HG03097 (cell line): ENCODE measurements at regions not wholly inside any gene's neighbourhood (a gene's known extent, or its start where the extent isn't known, plus 50 kb on each side); places are given as distances from the start of the nearest gene placed in this dataset.
"Not testable (repeated sequence)": the region's sequence is repeated elsewhere in the genome, so short reads cannot be mapped to it uniquely, and the experiment has no call there.

Source experiments
- ATAC-seq: cut with Tn5 transposase; IDR thresholded peaks from one replicate; pipeline ENCODE4 v1.9.1; 2021; ENCODE audit not compliant: unreplicated experiment, low FRiP score

DNA sequence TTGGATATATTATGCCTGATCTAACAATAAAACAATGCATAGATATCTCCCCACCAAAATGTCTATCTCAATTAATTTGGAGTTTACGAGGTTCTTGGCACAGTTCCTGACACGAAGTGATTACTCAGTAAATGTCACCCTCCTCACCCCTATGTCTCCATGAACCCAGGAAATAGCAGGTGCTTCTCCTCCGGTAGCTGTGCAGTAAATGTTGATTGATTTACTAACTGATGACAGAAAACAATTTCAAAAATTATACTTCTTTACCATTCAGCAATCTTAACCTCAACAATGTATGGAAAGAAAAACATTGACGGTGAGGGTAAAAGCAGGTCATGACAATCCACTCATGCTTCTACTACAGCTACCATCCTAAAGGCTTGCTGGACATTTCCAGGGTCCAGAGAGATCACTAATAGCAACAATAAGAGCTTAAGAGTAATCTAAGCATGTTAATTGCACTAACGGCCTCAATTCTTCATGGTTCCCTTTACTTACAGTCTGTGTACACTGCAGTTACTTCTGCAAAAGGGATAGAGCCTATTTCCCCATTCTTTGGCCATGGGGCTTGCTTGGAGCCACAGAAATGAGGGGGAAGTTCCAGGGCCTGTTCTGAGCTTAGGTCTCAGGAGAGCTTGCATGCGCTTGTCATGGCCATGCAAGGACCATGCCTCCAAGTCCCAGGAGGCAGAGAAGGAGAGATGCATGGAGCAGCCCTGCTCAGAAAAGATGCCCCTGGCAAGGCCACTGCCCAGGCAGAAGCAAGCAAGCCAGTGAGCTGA, 222.6 kb downstream of the ATP6V0E2 start:
- ATAC-seq: not testable (repeated sequence)

DNA sequence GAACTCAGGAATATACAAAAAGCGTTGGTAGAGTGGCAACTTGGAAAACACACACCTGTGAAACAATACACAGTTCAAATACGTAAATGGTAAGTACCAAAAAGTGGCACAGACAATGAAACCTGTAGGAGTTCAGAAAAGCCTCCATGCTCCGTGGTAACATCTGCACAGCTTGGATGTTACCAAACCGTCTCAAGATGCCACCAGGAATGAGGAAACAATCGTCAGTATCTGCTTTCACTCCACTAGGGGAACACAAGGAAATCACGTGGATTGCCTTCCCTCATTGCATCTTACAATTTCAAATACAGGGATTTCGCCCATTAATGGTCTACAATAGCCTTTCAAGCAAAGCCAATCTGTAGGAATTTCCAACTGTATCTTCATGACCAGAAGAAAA, 224.6 kb upstream of the LRRC61 start:
- ATAC-seq: not testable (repeated sequence)

DNA sequence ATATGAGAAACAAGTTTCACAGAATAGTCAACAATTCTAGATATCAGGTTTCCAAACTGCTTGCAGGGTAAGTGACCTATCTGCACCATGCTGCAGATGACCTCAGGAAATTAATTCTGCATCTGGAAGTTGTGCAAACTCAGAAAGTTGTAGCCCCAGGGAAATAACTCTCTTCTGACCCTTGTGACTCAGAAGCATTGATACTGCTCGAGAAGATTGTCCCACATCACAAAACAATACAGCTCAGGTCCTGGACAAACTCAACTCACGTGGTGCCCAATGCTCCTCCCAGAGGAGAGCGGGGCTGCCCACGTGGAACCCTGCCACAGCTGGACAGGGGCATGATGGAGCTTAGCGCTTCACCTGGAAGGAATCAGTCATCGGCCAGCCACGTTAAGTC, 221.9 kb upstream of the LRRC61 start:
- ATAC-seq: not testable (repeated sequence)

DNA sequence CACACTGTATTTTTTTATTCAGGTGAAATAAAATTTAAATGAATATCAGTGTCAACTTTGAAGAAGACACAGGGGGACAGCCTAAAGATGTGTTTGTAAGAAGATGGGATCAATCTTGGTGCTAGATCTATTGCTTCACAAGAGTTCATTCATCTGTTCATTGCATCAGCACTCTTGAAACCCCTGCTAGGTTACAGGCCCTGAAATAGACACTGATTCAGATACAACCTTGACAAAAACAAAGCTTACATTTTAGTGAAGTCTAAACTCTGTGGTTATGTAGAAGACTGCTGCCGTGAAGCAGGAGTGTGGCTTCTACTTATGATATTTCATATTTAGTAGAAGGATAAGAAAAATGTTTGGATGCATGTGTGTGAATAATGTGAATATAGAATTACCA, 215.9 kb upstream of the LRRC61 start:
- ATAC-seq: not testable (repeated sequence)

DNA sequence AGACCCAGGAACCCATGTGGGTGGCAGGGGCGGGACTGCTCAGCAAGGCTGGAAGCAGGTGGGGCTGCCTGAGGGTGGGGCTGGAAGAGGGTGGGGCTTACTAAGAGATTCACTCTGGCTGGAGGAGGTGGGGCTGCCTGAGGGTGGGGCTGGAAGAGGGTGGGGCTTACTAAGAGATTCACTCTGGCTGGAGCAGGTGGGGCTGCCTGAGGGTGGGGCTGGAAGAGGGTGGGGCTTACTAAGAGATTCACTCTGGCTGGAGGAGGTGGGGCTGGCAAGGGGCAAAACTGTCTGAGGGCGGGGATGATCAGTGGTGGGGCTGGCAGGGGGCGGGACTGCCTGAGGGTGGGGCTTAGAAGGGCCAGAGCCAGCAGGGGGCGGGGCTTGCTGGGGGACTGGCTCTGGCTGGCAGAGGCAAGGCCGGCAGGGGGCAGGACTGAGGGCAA, 212.8 kb upstream of the LRRC61 start:
- ATAC-seq: not testable (repeated sequence)

DNA sequence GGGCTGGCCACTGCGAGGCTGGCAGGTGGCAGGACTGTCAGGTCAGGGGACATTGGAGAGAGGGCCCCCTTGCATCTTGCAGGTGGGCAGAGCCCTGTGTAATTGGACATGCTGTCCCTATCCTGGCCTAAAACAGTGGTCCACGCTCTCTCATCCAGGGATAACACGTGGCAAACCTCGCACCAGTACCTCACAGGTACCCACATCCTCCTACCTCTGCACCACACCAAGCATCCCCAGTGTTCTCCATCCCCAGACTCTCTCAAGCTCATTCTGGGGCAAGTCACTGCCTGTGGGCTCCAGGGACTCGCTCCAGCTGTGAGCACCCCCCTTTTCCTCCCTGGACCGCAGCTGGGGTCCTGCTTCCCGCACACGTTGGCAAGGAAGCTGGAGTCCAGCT, 212.3 kb upstream of the LRRC61 start:
- not testable (repeated sequence) for ATAC-seq

DNA sequence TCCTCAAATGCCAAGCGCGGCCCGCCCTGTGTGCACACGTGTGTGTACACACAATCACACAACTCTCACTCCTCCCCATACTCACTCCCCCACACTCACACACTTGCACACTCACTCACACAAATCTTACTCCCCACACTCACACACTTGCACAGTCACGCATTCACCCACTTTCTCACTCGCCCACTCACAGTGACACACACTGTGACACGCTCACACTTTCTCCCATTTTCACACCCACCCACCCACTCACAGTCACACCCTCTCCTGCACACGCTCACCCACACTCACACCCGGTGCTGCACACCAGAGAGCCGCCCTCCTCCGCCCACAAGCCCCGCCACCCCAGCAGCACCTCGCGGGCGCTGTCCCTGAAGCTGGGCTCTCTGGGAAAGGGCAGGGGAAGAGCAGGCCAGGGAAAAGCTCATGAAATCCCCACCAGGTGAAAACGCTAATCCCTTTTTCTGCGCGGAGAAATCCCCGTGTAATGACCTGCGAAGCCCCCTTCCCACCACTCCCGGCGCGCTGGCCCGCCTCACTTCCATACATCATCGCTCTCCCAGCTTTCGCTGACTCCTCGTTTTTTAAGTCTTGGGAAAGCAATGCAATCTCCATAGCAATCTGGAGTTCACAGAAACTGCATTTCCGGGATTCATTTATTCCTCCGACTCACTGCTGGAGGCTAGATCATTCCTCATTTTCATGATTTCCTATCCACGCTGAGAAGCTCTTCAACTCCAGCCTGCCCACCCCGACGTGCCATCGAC, 211.6 kb upstream of the LRRC61 start:
- not testable (repeated sequence) for ATAC-seq

DNA sequence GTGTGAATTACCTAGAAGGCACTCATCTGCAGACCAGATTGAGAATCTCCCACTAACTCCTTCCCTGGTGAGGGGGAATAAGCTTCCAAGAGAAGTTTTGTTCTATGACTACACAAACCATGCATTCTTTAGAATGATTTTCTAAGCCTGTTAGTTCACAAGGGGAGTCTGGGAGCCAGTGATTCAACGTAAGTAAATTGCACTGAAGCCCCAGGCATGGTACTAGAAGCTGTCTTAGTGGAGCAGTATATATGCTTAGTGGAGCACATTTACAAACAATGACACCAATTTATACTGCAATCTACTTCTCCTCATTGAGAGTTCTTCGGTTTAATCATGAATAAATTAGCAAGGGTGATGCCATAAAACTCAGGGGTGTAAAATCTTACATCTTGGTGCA, 209.9 kb upstream of the LRRC61 start:
- ATAC-seq: not testable (repeated sequence)

DNA sequence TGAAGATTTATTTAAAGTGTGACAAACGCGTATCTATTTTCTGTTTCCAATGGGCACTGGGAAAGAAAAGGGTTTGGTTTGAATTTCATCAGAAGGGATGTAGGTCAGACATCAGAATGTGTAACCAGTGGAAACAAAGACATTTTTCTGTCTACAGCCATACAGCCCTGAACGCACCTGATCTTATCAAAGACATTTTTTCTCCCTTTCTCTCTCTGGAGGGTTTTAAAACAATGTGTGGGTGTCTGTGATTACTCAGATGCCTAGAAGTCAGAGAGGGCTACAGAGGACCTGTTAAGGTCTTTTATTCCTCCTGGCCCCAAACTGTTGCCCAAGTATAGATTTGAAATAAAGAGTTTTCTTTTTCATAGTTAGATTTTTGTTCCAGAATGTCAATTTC, 208.6 kb upstream of the LRRC61 start:
- ATAC-seq: not testable (repeated sequence)

DNA sequence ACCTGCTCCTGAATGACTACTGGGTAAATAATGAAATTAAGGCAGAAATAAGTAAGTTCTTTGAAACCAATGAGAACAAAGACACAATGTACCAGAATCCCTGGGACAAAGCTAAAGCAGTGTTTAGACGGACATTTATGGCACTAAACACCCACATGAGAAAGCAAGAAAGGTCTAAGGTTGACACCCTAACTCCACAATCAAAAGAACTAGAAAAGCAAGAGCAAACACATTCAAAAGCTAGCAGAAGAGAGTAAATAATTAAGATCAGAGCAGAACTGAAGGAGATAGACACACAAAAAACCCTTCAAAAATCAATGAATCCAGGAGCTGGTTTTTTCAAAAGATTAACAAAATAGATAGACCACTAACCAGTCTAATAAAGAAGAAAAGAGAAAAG, 203.2 kb upstream of the LRRC61 start:
- ATAC-seq: not testable (repeated sequence)

DNA sequence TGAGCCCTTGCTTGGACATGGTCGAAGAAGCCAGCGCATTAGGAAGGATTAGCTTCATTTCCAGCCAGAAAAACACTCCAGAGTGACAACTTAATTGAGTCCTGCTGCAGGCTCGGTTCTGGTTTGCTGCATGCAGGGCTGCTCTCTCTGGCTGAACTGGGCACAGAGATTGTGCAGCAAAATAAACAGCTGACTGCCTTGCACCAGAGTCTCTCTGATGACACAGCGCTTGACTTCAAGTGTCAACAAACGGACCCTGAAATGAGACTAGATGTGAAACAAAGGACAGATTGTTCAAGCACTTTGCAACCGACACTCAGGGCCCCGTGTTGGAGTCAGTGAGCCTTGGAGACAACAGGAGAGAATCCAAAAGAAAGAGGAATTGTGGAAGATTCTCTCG, 197.3 kb upstream of the LRRC61 start:
- ATAC-seq: not testable (repeated sequence)

DNA sequence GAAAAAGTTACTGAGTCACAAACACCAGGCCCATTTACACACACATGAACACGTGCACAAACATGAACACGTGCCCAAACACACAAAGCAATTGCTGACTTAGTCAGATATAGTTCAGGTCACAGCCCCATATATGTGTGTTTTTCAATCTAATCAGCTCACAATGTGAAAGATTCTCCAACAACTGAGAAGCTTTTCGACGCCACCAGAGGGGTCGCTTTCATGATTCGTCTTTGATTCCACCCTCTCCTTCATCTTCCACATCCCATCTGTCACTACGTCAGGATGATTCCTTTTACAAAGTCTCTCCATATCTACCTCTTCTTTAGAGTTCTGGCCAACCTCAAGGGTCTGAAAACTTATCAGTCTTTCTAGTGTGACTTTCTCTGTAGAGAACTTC, 188.7 kb upstream of the LRRC61 start:
- ATAC-seq: not testable (repeated sequence)

DNA sequence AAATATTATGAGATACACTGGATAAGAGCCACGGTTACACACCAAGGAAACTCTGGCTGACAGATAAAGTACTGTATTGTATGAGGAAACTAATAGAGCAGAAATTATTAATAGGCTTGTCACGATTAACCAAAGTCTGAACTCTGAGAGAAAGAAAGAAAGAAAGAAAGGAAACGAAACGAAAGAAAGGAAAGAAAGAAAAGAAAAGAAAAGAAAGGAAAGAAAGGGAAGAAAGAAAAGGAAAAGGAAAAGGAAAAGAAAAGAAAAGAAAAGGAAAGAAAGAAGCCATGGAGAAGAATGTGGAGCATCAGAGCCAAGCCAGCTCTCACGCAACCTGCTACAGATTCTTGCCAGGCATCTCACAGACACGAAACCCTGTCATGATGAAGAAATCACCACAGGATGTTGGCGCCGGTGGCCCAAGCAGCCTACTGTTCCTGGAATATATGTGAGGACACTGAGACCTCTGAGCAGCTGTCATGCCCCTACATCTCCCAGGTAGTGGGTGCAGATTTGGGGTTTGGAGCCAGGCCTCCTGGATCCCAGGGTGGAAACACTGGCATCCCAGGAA, 187.4 kb upstream of the LRRC61 start:
- not testable (repeated sequence) for ATAC-seq

DNA sequence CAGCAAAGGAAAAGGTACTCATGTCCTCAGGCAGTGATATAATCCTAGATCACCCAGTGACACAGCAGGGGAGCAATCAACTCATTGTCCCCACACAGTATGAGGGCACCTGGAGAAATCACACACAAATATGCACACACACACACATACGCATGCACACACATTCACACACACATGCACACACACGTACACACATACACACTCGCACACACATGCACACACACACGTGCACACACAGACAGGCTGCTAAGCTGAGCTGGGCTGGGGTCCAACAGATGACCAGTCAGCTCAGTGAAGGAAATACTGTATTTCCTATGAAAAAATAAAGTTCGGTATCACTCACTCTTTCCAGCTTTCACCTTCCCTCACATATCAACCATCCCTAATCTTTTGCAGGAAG, 183.3 kb upstream of the LRRC61 start:
- ATAC-seq: not testable (repeated sequence)

DNA sequence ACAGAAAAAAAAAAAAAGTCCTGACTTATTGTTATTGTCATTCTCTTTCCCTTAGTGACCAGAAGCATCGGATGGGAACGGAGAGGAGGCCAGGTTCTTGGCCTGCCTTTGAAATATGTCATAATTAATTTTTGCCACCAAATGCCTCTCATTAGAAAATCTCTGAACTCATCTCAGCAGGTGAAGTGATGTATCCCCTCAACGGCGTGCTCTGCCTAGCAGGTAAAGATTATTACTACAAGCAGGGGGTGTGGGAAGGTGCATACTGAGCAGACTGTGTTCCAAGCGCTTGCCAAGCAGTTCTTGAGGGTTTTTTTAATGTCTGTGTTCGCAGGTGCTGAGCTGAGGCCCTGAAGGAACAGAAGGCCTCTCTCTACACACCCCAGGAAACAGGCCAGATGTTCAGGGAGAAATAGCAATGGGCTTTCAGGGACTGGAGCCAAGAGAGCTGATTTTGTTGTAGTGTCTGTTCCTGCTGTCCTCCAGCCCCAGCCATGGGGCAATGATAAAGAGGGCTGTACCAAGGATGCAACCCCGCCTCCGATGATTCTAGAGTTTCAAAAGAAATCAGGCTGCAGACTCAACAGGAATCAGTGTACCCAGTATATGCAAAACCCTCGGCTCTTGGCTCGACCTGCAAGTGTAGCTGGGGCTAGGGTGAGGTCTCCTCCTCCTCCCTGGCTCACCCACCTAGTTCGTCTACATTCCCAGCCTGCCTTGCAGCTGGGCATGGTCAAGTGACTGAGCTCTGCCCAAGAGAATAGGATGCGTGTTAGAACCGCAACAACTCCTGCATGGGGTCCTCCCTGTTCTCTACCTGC, 181.4 kb upstream of the LRRC61 start:
- not testable (repeated sequence) for ATAC-seq

DNA sequence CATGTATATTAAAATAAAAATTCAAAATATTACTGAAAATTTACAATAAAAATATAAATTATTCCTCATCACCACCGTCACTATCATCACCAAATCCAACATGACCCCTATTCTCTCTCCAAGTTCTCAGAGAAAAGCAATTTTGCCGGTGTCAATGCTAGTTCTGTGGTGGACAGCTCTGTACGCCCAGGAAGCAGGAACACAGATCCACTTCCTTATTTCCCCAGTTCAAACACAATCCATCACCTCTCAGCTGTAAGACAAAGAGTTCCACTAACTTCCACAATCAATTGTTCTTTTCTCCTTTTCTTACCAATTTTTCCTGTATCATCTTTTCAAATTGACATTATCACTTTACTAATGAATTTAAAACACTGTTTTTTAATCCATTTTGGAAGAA, 177.0 kb upstream of the LRRC61 start:
- not testable (repeated sequence) for ATAC-seq

DNA sequence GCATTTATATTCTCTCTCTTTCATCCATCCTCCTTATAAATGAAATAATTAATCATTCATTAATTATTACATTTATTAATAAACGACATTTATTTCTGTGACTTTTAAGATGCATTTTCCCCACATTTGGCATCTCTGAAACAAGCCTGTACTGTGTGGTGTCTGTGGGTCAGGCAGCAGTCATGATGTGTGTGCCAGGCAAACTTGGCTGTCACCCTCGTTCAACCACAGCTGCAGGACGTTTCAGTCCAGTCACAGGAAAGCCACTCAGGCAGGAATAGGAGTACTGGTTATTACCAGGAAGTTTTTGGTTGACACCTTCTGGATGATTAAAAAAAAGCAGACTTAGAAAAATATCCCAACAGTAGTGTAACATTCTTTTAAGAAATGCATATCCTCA, 175.6 kb upstream of the LRRC61 start:
- not testable (repeated sequence) for ATAC-seq

DNA sequence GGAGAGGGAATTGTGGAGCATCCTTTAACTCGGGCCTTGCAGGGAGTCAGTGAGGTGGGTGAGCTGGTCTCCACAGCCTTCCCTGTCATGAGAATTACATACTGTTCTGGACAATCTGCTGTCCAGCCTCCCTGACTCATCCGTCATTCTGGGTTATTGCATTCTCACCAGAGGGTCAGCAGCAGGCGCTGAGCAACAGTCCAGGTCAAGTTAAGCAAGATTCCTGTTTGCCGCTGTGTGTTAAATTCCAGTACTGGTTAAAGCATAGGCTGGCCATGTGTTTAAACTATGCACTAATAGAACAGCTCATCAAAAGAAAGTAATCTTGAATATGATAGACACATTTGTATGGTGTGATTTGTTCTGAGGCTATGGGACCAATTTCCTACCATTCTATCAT, 167.1 kb upstream of the LRRC61 start:
- not testable (repeated sequence) for ATAC-seq

DNA sequence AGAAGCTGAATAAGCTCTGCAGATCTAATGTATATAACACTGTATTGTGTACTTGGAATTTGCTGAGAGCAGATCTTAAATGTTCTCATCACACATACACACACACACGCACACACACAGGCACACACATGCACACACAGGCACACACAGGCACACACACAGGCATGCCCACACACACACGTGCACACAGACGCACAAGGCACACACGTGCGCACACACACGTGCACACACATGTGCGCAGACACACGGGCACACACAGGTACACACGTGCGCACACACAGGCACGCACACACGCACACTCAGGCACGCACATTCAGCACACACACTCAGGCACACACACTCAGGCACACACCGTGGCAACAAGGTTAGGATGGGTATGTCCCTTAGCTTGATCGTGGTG, 164.5 kb upstream of the LRRC61 start:
- ATAC-seq: not testable (repeated sequence)

DNA sequence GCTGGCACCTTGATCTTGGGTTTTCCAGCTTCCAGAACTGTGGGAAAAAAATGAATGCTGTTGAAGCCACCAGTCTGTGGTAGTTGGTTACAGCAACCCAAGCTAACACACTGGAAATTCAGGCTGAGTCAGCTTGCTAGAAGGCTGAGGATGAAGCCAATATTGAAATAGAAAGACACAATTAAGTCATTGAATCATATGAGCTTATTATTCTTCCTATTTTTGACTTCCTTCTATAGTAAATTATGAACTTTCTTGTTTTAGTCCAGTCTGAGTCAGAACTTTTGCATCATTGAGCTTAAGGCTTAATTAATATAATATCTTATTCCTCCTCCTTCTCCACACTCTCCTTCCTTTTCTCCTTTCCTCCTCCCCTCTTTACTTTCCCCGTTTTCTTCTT, 153.6 kb upstream of the LRRC61 start:
- not testable (repeated sequence) for ATAC-seq
